Activated naive CD4-positive, alpha-beta T cell treated with anti-CD3 and anti-CD28 coated beads, Interleukin-2, amount 50 U/mL, for 72 hours (primary cell): ENCODE measurements at regions not wholly inside any gene's neighbourhood (a gene's known extent, or its start where the extent isn't known, plus 50 kb on each side); places are given as distances from the start of the nearest gene placed in this dataset.

ENCODE experiments used
- ATAC-seq, 2 donors: fragments of 150-1000 bp; cut with Tn5 transposase; 2 replicates each; pipeline ENCODE4 v1.10.0; 2021; ENCODE audit warnings: mild to moderate bottlenecking in 2 of 2, moderate library complexity in 2 of 2
- DNase-seq, 2 donors: peaks; one replicate each; pipeline ENCODE4 v3.0.0; 2021 to 2022; ENCODE audit warnings: low spot score in 2 of 2
- H3K27ac Mint-ChIP-seq, 2 donors: one replicate each; pipeline ENCODE4 v1.8.0; 2022; ENCODE audit warnings: mild to moderate bottlenecking in 2 of 2, mixed read lengths in 2 of 2
- H3K36me3 Mint-ChIP-seq, 2 donors: one replicate each; pipeline ENCODE4 v1.8.0; 2022; ENCODE audit warnings: mixed read lengths in 2 of 2
- H3K9me3 Mint-ChIP-seq, 2 donors: one replicate each; pipeline ENCODE4 v1.8.0; 2022; ENCODE audit warnings: mixed read lengths in 2 of 2

- Mint-ChIP-seq H3K9me3 (no peaks in the 10 kb centered on the region), H3K27ac (no peak overlapping the region), H3K36me3 (no peaks in the 10 kb centered on the region)
- DNase-seq: no peak
- no peak for ATAC-seq
Measured at GRCh38 chr10:1851762-1852161, 114.4 kb upstream of the ADARB2 start.

GRCh38 chr10:1850971-1851527 lies 113.7 kb upstream of the ADARB2 start:
- DNase-seq (no peak), ATAC-seq (no peak)
- Mint-ChIP-seq H3K9me3 (no peaks in the 10 kb centered on the region), H3K27ac (no peak overlapping the region), H3K36me3 (no peaks in the 10 kb centered on the region)

GRCh38 chr10:1847361-1847760 lies 110.0 kb upstream of the ADARB2 start:
- Mint-ChIP-seq H3K9me3 (no peaks in the 10 kb centered on the region), H3K36me3 (no peaks in the 10 kb centered on the region), H3K27ac (no peak overlapping the region)
- ATAC-seq (no peak), DNase-seq (no peak)

- ATAC-seq (no peak), DNase-seq (no peak)
- Mint-ChIP-seq H3K27ac (no peak overlapping the region), H3K9me3 (peaks cover 0 to 3% of the 10 kb centered on the region in 2 donors), H3K36me3 (no peaks in the 10 kb centered on the region)
Measured at GRCh38 chr10:1846032-1846431, 108.7 kb upstream of the ADARB2 start.

- Mint-ChIP-seq H3K9me3 (peaks cover 0 to 3% of the 10 kb centered on the region in 2 donors), H3K36me3 (no peaks in the 10 kb centered on the region), H3K27ac (no peak overlapping the region)
- no peak for DNase-seq
- no peak for ATAC-seq
Measured at GRCh38 chr10:1841759-1842158, 104.4 kb upstream of the ADARB2 start.

- ATAC-seq (no peak), DNase-seq (no peak)
- no peak overlapping the region for H3K27ac Mint-ChIP-seq
- peaks cover 0 to 10% of the 10 kb centered on the region in 2 donors for H3K9me3 Mint-ChIP-seq
- peaks cover 0 to 5% of the 10 kb centered on the region in 2 donors for H3K36me3 Mint-ChIP-seq
Measured at GRCh38 chr10:1829712-1830111, 92.4 kb upstream of the ADARB2 start.

GRCh38 chr10:1824928-1825327 lies 87.6 kb upstream of the ADARB2 start:
- Mint-ChIP-seq H3K36me3 (peaks cover 0 to 5% of the 10 kb centered on the region in 2 donors), H3K27ac (no peak overlapping the region), H3K9me3 (peaks cover 0 to 15% of the 10 kb centered on the region in 2 donors)
- ATAC-seq: no peak
- DNase-seq: no peak

GRCh38 chr10:1814556-1814955 lies 77.2 kb upstream of the ADARB2 start:
- peaks cover 10 to 11% of the 10 kb centered on the region in 2 donors for H3K9me3 Mint-ChIP-seq
- DNase-seq (no peak), ATAC-seq (no peak)
- H3K36me3 Mint-ChIP-seq: peaks cover 7 to 11% of the 10 kb centered on the region in 2 donors
- no peak overlapping the region for H3K27ac Mint-ChIP-seq

GRCh38 chr10:1809139-1809741 lies 71.9 kb upstream of the ADARB2 start:
- Mint-ChIP-seq H3K36me3 (no peaks in the 10 kb centered on the region), H3K27ac (no peak overlapping the region), H3K9me3 (no peaks in the 10 kb centered on the region)
- DNase-seq (no peak), ATAC-seq (no peak)

- ATAC-seq (no peak), DNase-seq (no peak)
- Mint-ChIP-seq H3K27ac (no peak overlapping the region), H3K36me3 (no peaks in the 10 kb centered on the region), H3K9me3 (no peaks in the 10 kb centered on the region)
Measured at GRCh38 chr10:1807924-1808323, 70.6 kb upstream of the ADARB2 start.

GRCh38 chr10:1807196-1807595 lies 69.9 kb upstream of the ADARB2 start:
- no peak for ATAC-seq
- no peak for DNase-seq
- Mint-ChIP-seq H3K9me3 (no peaks in the 10 kb centered on the region), H3K36me3 (no peaks in the 10 kb centered on the region), H3K27ac (no peak overlapping the region)

GRCh38 chr10:1802413-1802812 lies 65.1 kb upstream of the ADARB2 start:
- ATAC-seq (no peak), DNase-seq (no peak)
- Mint-ChIP-seq H3K9me3 (peaks cover 3 to 4% of the 10 kb centered on the region in 2 donors), H3K36me3 (no peaks in the 10 kb centered on the region), H3K27ac (no peak overlapping the region)

GRCh38 chr10:1788401-1788800 lies 51.1 kb upstream of the ADARB2 start:
- Mint-ChIP-seq H3K36me3 (no peaks in the 10 kb centered on the region), H3K9me3 (no peaks in the 10 kb centered on the region), H3K27ac (no peak overlapping the region)
- ATAC-seq: no peak
- no peak for DNase-seq
